ENCODE measurements at regions not wholly inside any gene's neighbourhood (a gene's known extent, or its start where the extent isn't known, plus 50 kb on each side); places are given as distances from the start of the nearest gene placed in this dataset.
"Not testable (repeated sequence)": the region's sequence is repeated elsewhere in the genome, so short reads cannot be mapped to it uniquely, and the experiment has no call there.

- no peaks in the 10 kb centered on the region for H3K9me2 ChIP-seq (replicated peaks; ENCODE audit: low read depth, low read length)
- no peaks in the 10 kb centered on the region for H3K36me3 ChIP-seq (ENCODE audit: insufficient read depth, low read length)
- no peak overlapping the region for H3K9ac ChIP-seq (ENCODE audit: low read depth, low read length, poor library complexity, severe bottlenecking)
- no peaks in the 10 kb centered on the region for H3K9me3 ChIP-seq (ENCODE audit: insufficient read depth, low read depth, low read length)
- H2AFZ ChIP-seq (ENCODE audit: low read length), result no peak overlapping the region
- no peaks in the 10 kb centered on the region for H3F3A ChIP-seq (ENCODE audit: low read depth)
- H3K4me3 ChIP-seq (ENCODE audit: low read length, poor library complexity, severe bottlenecking), result no peak overlapping the region
- no peaks in the 10 kb centered on the region for H4K20me1 ChIP-seq (ENCODE audit: insufficient read depth, low read length, poor library complexity, severe bottlenecking)
- no peak overlapping the region for H3K4me2 ChIP-seq (ENCODE audit: low read depth, low read length, poor library complexity, severe bottlenecking)
- no peaks in the 10 kb centered on the region for H3K79me2 ChIP-seq (ENCODE audit: insufficient read depth, low read length)
- no peaks in the 10 kb centered on the region for H3K27me3 ChIP-seq (ENCODE audit: insufficient read depth, low read length, poor library complexity, severe bottlenecking)
- no peaks in the 10 kb centered on the region for H3K4me1 ChIP-seq (ENCODE audit: insufficient read depth, low read length, poor library complexity, severe bottlenecking)
- TF ChIP-seq, protein P1, sequence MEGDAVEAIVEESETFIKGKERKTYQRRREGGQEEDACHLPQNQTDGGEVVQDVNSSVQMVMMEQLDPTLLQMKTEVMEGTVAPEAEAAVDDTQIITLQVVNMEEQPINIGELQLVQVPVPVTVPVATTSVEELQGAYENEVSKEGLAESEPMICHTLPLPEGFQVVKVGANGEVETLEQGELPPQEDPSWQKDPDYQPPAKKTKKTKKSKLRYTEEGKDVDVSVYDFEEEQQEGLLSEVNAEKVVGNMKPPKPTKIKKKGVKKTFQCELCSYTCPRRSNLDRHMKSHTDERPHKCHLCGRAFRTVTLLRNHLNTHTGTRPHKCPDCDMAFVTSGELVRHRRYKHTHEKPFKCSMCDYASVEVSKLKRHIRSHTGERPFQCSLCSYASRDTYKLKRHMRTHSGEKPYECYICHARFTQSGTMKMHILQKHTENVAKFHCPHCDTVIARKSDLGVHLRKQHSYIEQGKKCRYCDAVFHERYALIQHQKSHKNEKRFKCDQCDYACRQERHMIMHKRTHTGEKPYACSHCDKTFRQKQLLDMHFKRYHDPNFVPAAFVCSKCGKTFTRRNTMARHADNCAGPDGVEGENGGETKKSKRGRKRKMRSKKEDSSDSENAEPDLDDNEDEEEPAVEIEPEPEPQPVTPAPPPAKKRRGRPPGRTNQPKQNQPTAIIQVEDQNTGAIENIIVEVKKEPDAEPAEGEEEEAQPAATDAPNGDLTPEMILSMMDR (conservative IDR thresholded peaks at IDR 0.05; ENCODE audit: low read length), result no peak
- no peak for TF ChIP-seq EZH2phosphoT487 (IDR thresholded peaks at IDR 0.05; ENCODE audit: borderline replicate concordance)
Measured at GRCh38 chr11:49424136-49424535, 215.7 kb upstream of the FOLH1 start.

- not testable (repeated sequence) for H3K9me2 ChIP-seq (replicated peaks; ENCODE audit: low read depth, low read length); H3K36me3 ChIP-seq (ENCODE audit: insufficient read depth, low read length); H4K20me1 ChIP-seq (ENCODE audit: insufficient read depth, low read length, poor library complexity, severe bottlenecking); H3K4me3 ChIP-seq (ENCODE audit: low read length, poor library complexity, severe bottlenecking); H3F3A ChIP-seq (ENCODE audit: low read depth); H3K79me2 ChIP-seq (ENCODE audit: insufficient read depth, low read length); H2AFZ ChIP-seq (ENCODE audit: low read length); H3K9ac ChIP-seq (ENCODE audit: low read depth, low read length, poor library complexity, severe bottlenecking); H3K27me3 ChIP-seq (ENCODE audit: insufficient read depth, low read length, poor library complexity, severe bottlenecking); H3K9me3 ChIP-seq (ENCODE audit: insufficient read depth, low read depth, low read length); H3K4me2 ChIP-seq (ENCODE audit: low read depth, low read length, poor library complexity, severe bottlenecking); H3K4me1 ChIP-seq (ENCODE audit: insufficient read depth, low read length, poor library complexity, severe bottlenecking)
Measured at GRCh38 chr11:49418877-49419276, 210.5 kb upstream of the FOLH1 start.

DNA sequence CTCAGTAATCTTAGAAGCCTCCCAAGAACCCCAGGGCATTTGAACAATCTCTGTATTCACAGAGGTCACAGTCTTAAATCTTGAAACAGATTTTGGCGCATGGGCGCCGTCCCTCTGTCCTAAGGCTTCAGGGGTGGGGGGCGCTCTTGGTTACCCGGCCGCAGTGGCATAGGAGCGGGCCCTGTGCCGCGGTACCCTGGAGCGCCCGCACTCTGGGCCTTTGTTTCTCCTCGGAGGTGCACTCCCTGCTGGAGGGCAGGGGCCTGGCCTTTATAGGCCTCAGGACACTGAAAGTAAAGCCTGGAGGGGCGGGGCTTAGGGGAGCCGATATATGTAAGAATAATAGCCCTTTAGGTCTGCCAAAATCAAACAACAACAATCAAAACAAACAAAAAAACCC is 197.3 kb upstream of the FOLH1 start:
- Histone ChIP-seq H3K9me2 (replicated peaks; ENCODE audit: low read depth, low read length) (no peaks in the 10 kb centered on the region), H3K9me3 (ENCODE audit: insufficient read depth, low read depth, low read length) (no peaks in the 10 kb centered on the region), H3K36me3 (ENCODE audit: insufficient read depth, low read length) (no peaks in the 10 kb centered on the region), H3F3A (ENCODE audit: low read depth) (no peaks in the 10 kb centered on the region), H4K20me1 (ENCODE audit: insufficient read depth, low read length, poor library complexity, severe bottlenecking) (no peaks in the 10 kb centered on the region), H3K27me3 (ENCODE audit: insufficient read depth, low read length, poor library complexity, severe bottlenecking) (no peaks in the 10 kb centered on the region), H3K4me3 (ENCODE audit: low read length, poor library complexity, severe bottlenecking) (no peak overlapping the region), H2AFZ (ENCODE audit: low read length) (no peak overlapping the region), H3K4me1 (ENCODE audit: insufficient read depth, low read length, poor library complexity, severe bottlenecking) (no peaks in the 10 kb centered on the region), H3K79me2 (ENCODE audit: insufficient read depth, low read length) (no peaks in the 10 kb centered on the region), H3K4me2 (ENCODE audit: low read depth, low read length, poor library complexity, severe bottlenecking) (no peak overlapping the region), H3K9ac (ENCODE audit: low read depth, low read length, poor library complexity, severe bottlenecking) (no peak overlapping the region)
- TF ChIP-seq, protein P1 (conservative IDR thresholded peaks at IDR 0.05; ENCODE audit: low read length), result no peak
- no peak for TF ChIP-seq EZH2phosphoT487 (IDR thresholded peaks at IDR 0.05; ENCODE audit: borderline replicate concordance)

DNA sequence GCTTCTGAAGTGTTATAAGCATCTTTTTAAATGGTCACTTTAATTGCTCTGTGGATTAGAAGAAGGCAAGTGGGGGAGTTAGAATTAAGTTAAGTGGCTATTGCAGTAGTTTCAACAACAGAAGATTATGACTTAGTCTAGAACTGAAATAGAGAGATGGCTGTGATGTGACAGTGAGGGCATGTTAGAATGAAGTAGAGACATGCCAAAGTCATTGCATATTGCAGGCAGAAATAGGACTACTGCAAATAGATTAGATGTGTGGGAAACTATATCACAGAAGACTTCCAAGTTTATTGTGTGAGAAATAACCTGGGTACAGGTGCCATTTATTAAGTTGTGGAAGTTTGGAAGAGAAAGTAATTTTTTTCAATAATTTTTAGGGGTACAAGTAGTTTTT is 187.4 kb upstream of the FOLH1 start:
- not testable (repeated sequence) for H3K9me3 ChIP-seq (ENCODE audit: insufficient read depth, low read depth, low read length); H3K79me2 ChIP-seq (ENCODE audit: insufficient read depth, low read length); H3F3A ChIP-seq (ENCODE audit: low read depth); H3K27me3 ChIP-seq (ENCODE audit: insufficient read depth, low read length, poor library complexity, severe bottlenecking); H2AFZ ChIP-seq (ENCODE audit: low read length); H3K4me3 ChIP-seq (ENCODE audit: low read length, poor library complexity, severe bottlenecking); H3K4me2 ChIP-seq (ENCODE audit: low read depth, low read length, poor library complexity, severe bottlenecking); H3K9me2 ChIP-seq (replicated peaks; ENCODE audit: low read depth, low read length); H3K4me1 ChIP-seq (ENCODE audit: insufficient read depth, low read length, poor library complexity, severe bottlenecking); H3K9ac ChIP-seq (ENCODE audit: low read depth, low read length, poor library complexity, severe bottlenecking); H4K20me1 ChIP-seq (ENCODE audit: insufficient read depth, low read length, poor library complexity, severe bottlenecking); H3K36me3 ChIP-seq (ENCODE audit: insufficient read depth, low read length)

DNA sequence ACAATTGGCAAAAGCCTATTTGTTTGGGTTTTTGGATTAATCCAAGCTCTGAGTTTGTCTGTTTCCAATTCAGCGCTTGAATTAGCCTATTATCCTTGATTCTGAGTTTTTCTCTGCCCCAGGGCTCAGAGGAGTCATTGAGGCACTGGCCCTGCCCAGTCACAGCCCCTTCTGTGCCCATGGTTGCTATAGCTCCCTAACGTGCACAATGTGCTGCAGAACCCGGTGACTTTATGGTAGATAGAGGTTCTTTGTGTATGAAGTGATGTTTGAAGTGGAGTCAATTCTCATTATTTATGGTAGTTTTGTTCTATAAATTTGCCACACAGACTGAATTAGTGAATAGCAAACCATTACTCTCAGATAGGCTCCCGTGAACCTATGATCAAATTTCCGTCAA is 182.0 kb upstream of the FOLH1 start:
- H3K4me3 ChIP-seq (ENCODE audit: low read length, poor library complexity, severe bottlenecking); H3K79me2 ChIP-seq (ENCODE audit: insufficient read depth, low read length); H4K20me1 ChIP-seq (ENCODE audit: insufficient read depth, low read length, poor library complexity, severe bottlenecking); H3K4me1 ChIP-seq (ENCODE audit: insufficient read depth, low read length, poor library complexity, severe bottlenecking); H3K9me3 ChIP-seq (ENCODE audit: insufficient read depth, low read depth, low read length); H3K36me3 ChIP-seq (ENCODE audit: insufficient read depth, low read length); H3K27me3 ChIP-seq (ENCODE audit: insufficient read depth, low read length, poor library complexity, severe bottlenecking); H3K9ac ChIP-seq (ENCODE audit: low read depth, low read length, poor library complexity, severe bottlenecking); H3K4me2 ChIP-seq (ENCODE audit: low read depth, low read length, poor library complexity, severe bottlenecking); H3F3A ChIP-seq (ENCODE audit: low read depth); H2AFZ ChIP-seq (ENCODE audit: low read length); H3K9me2 ChIP-seq (replicated peaks; ENCODE audit: low read depth, low read length): not testable (repeated sequence)

- H3K9me3 ChIP-seq (ENCODE audit: insufficient read depth, low read depth, low read length); H3F3A ChIP-seq (ENCODE audit: low read depth); H3K4me3 ChIP-seq (ENCODE audit: low read length, poor library complexity, severe bottlenecking); H3K4me2 ChIP-seq (ENCODE audit: low read depth, low read length, poor library complexity, severe bottlenecking); H3K36me3 ChIP-seq (ENCODE audit: insufficient read depth, low read length); H2AFZ ChIP-seq (ENCODE audit: low read length); H3K4me1 ChIP-seq (ENCODE audit: insufficient read depth, low read length, poor library complexity, severe bottlenecking); H3K79me2 ChIP-seq (ENCODE audit: insufficient read depth, low read length); H3K27me3 ChIP-seq (ENCODE audit: insufficient read depth, low read length, poor library complexity, severe bottlenecking); H4K20me1 ChIP-seq (ENCODE audit: insufficient read depth, low read length, poor library complexity, severe bottlenecking); H3K9me2 ChIP-seq (replicated peaks; ENCODE audit: low read depth, low read length); H3K9ac ChIP-seq (ENCODE audit: low read depth, low read length, poor library complexity, severe bottlenecking): not testable (repeated sequence)
Measured at GRCh38 chr11:49389149-49389548, 180.7 kb upstream of the FOLH1 start.

Measured in Loucy (cell line).